ENCODE measurements at regions not wholly inside any gene's neighbourhood (a gene's known extent, or its start where the extent isn't known, plus 50 kb on each side); places are given as distances from the start of the nearest gene placed in this dataset.
A peak's percentile ranks its signal among the peaks of the same experiment; 100 is the strongest.

- no peak for TF ChIP-seq ZNF282 (IDR thresholded peaks at IDR 0.05; ENCODE audit: partially characterized antibody)
- peak; percentile 53; the same call in 1 of the 2 replicates for TF ChIP-seq POGZ (CRISPR knock-in tag; IDR thresholded peaks at IDR 0.05)
- TF ChIP-seq STAG1 (CRISPR knock-in tag; IDR thresholded peaks at IDR 0.05) = 0 out of 2 replicates have a peak, but pooled peaks have one; percentile 17
- 0 out of 2 replicates have a peak, but pooled peaks have one; percentile 30 for TF ChIP-seq ZNF160 (CRISPR knock-in tag; IDR thresholded peaks at IDR 0.05)
- peak; percentile 83 for TF ChIP-seq HNF4A (CRISPR knock-in tag; IDR thresholded peaks at IDR 0.05)
- no peak for TF ChIP-seq ZFP37 (CRISPR knock-in tag; IDR thresholded peaks at IDR 0.05; ENCODE audit: borderline replicate concordance)
- no peak for TF ChIP-seq MYPOP (CRISPR knock-in tag; IDR thresholded peaks at IDR 0.05)
- TF ChIP-seq ZNF503 (CRISPR knock-in tag; IDR thresholded peaks at IDR 0.05) = peak; percentile 63; the same call in 1 of the 2 replicates
- peak; percentile 56 for TF ChIP-seq MAX (IDR thresholded peaks at IDR 0.05)
- TF ChIP-seq CREM (IDR thresholded peaks at IDR 0.05) = peak; percentile 65
- TF ChIP-seq CREM (CRISPR knock-in tag; IDR thresholded peaks at IDR 0.05) = no peak
- peak; percentile 89 for TF ChIP-seq ZBTB37 (CRISPR knock-in tag; IDR thresholded peaks at IDR 0.05)
- peak; percentile 93; the same call in 1 of the 2 replicates for TF ChIP-seq ZBTB34 (CRISPR knock-in tag; IDR thresholded peaks at IDR 0.05)
- no peak for TF ChIP-seq ARID3A (IDR thresholded peaks at IDR 0.05; ENCODE audit: low read depth, low read length)
- TF ChIP-seq POLR2AphosphoS5 (IDR thresholded peaks at IDR 0.05; ENCODE audit: low read depth, low read length) = peak; percentile 62
- TF ChIP-seq ZNF878 (CRISPR knock-in tag; IDR thresholded peaks at IDR 0.05) = no peak
- no peak for TF ChIP-seq REST (IDR thresholded peaks at IDR 0.05; ENCODE audit: borderline replicate concordance in 1 of 2, low read depth in 1 of 2, low read length in 2 of 2)
- 0 out of 2 replicates have a peak, but pooled peaks have one; percentile 16 for TF ChIP-seq KAT8 (CRISPR knock-in tag; IDR thresholded peaks at IDR 0.05)
Measured at GRCh38 chr3:31285833-31286486, 246.8 kb upstream of the STT3B start (continued).

All from HepG2 (cell line).